ENCODE measurements at regions not wholly inside any gene's neighbourhood (a gene's known extent, or its start where the extent isn't known, plus 50 kb on each side); places are given as distances from the start of the nearest gene placed in this dataset.

GRCh38 chr3:151024339-151024738, 51.8 kb upstream of the CLRN1 start:
- H3K4me3 ChIP-seq (ENCODE audit: low read length): no peak overlapping the region
- no peak for DNase-seq (ENCODE audit: low read depth, low spot score)

DNA sequence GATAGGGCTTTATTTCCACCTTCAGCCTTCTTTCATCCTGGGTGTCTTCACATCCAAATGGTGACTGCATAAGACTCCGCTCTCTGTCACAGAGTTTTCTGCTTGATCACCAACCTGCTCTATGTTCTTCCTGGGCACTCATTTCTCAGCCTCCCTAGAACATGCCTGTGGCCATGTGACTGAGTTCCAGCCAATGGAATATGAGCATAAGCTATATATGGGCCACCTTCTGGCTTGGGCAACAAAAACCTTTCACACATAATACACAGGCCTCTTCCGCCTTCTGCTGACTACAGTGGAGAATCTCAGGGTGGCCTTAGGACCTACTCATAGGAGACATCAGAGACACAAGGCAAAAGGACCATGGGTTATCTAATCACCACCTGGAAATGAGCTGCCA, 51.2 kb upstream of the MED12L start:
- H3K4me3 ChIP-seq (ENCODE audit: low read length): no peak overlapping the region
- DNase-seq (ENCODE audit: low read depth, low spot score): no peak

- no peak overlapping the region for H3K4me3 ChIP-seq (ENCODE audit: low read length)
- peak; percentile 14 for DNase-seq (ENCODE audit: low read depth, low spot score)
These were observed 50.4 kb upstream of the MED12L start for GRCh38 chr3:151035072-151035471.

All from Jurkat, Clone E6-1 (cell line).